ENCODE measurements at regions not wholly inside any gene's neighbourhood (a gene's known extent, or its start where the extent isn't known, plus 50 kb on each side); places are given as distances from the start of the nearest gene placed in this dataset.

DNA sequence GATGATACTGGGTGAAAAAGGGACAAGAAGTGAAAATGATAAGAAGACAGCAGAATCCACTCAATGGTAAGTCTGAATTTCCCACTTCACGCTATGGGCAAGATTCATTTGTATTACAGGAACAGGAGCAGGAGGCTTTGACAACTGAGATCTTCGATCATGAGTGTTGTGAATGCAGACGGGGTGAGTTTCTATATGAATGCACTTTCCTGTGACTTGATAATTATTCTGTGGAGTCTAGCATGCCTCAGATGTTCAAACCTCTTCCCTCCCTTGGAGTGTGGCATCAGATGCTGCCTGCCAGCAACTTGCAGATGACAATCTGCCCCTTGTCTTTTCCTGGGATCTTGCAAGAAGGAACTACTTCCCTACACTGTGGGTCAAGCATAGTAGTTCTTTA is 225.4 kb downstream of the HLX start:
- no peak for DNase-seq (ENCODE audit: low read depth)

DNA sequence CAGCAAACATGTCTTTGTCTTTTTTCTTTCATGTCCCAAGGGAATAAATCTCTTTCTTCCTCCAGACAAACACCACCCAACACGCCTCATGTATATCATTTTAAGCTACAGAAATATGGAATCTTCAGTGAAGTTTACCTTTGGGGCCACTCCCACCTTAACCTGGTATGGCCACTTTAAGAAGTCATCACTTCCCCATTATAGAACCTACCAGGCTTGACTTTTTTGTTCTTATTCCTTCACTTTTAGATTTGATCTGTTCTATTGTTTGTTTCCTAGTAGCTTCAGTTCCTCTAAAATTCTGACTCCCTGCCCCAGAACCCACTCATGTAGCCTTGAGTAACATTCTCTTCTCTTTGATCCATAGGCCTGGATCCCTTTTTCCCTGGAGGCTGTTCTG is 226.3 kb downstream of the HLX start:
- DNase-seq (ENCODE audit: low read depth) = no peak

DNA sequence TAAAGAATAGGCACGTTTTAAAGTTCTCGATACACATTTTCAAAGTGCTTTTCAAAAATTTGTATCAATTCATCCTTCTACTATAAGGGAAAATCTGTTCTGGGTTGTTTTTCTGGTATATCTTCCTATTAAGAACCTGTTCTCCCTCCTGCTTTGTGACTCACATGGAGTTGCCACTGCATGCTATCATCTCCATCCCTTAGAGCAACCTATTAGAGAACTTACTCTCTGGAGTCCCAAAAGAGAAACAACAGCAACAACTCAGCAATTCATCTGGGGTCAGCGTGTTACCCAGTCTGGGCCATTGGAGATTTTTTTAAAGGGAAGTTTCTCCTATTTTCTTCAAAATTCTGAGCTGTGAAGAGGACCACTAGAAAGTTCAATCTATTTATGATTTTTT is 227.4 kb downstream of the HLX start:
- DNase-seq (ENCODE audit: low read depth) = no peak

DNA sequence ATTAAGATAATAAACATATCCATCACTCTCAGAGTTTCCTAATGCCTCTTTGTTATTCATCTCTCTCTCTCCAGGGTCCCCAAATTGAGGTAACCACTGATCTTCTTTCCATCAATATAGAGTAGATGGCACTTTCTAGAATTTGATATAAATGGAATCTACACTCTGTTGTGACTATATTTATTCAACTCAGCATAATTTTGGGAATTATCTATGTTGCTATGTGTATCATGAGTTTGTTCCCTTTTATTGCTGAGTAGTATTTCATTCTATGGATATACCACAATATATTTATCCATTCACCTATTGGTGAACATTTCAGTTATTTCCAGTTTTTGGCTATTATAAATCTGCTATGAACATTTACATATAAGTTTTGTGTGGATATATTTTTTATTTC is 230.7 kb downstream of the HLX start:
- DNase-seq (ENCODE audit: low read depth) = no peak

DNA sequence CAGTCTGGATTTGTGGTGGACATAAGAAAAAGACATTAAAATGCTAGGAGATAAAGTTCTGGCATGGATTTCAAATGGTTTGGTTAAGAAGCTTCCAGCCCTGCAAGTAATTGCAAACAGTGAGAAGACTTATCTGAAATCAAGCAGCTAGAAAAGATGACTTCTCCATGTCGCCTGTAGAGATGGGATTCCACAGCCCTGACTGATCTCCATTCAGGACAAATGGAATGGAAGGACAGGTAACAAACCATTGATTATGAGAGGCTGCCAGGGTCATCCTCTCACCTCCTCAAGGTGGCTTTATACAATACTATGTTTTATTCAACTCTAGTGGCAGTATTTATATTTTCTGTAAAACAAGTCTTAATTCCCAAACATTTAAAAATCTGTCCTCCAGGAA is 237.9 kb downstream of the HLX start:
- no peak for DNase-seq (ENCODE audit: low read depth)

DNA sequence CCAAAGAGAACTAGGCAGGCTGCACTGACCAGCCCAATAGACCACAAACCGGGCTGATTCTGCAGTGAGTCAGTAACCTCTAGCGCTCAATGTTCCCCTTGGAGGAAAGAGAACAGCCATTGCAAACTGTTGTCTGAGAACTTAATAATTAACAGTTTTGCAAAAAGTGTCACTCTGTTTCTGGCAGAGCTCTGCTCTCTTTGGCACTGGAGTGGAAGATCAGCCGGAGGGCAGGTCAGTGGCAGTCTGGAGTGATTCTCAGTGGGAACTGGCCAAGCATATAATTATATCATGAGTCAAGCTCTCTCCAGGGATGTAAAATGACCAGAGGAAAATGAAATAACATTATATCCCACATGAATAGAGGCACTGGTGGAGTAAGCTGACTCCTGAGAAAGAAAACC is 238.3 kb downstream of the HLX start:
- DNase-seq (ENCODE audit: low read depth) = peak; percentile 89

DNA sequence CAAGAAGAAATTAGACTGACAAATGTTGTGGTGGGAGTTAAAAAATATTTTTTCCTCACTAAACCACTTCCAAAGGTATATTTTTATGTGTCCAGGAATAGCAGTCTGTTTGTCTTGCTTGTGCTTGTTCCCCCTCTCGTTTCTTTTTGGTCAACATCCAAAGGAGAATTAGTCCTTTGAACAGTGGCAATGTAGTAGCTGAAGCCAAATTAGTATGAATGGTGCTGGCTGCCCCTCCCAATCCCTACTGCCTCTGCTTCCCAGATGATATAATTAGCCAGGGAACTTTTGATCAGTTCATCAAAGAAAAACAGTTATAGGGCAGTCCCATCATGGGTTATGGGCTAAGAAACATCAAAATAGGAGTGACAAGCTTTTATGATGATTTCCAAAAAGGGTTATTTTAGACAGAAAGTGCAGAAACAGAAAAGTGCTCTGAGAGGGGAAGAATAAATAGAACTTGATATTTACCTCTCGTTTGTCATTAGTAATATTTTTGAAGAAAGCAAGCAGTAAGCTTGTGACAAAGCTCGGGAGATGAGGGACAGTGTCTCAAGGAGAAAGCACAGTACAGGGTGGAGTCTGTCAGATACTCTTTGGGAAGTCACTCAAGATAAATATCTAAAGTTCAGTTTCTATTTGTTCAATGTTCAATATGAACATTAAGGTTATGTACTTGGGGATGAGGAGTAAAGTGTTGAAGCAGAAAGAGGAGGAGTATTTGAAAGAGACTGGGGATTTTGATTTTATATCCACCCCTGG is 239.1 kb downstream of the HLX start:
- DNase-seq (ENCODE audit: low read depth) = no peak

DNA sequence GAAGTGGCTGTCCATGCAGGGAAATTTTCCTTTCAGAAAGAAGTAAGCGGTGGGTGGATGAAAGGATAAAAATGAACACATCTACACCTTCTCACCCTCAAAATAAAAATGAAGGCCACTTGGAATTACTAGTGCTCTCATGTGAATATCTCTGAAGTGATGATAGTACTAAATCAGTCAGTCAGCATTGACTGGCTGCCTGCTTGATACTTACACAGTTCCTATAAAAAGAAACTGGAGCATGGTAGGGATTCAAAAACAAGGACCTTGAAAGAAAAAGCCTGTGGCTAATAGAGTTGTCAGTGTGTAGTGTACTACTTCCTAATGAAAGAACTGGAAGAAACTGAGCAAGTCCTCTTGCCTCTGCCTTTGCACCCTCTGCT is 239.7 kb downstream of the HLX start:
- DNase-seq (ENCODE audit: low read depth) = no peak

DNA sequence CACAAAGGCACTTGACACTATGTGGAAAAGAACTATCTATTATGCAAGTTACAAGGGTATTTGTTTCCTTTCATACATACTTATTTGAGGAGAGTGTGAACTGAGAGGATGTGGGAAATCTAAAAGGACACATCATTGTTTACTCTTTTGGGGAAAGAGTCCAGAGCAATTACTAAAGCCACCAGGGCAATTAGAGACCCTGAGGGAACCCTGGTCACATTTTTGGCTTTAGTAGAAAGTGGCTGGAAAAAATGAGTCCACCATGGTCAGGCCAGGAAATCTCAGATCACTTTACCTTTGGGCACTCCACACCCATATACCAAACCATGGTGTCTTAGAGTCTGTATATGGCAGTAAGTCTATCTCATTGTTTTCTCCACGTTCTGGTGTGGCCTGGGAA is 243.3 kb downstream of the HLX start:
- DNase-seq (ENCODE audit: low read depth) = no peak

DNA sequence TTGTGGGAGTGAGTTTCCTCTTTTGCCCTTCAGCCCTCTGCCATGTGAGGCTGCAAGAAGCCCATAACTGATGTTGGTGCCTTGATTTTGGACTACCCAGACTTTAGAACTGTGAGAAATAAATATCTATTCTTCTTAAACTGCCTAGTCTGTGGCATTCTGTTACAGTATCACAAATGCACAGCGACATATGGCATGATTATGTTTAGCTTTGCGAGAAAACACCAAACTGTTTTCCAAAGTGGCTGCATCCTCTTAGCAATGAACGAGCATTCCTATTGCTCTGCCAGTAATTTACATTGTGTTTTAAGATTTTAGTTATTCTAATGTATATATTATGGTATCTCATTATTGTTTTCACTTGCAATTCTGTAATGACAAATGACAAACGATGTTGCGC is 246.7 kb downstream of the HLX start:
- no peak for DNase-seq (ENCODE audit: low read depth)

DNA sequence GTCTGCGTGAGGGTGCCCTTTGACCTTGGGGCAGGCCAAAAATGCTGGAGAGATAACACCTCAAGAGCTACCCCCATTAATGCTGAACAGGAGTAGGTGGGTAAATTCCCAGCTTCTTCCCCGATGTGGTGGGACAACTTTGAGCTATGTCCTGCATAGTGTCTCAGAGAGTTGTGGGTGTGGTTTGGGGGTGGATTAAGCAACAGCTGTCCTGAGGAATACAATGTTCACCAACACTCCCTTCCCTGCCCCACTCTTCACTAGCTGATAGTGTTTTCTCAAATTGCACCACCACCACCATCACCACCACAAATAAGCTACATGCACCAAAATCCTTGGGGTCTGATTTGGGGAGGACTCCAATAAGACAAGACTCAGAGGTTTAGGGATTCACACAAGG is 258.4 kb downstream of the HLX start:
- no peak for DNase-seq (ENCODE audit: low read depth)

DNA sequence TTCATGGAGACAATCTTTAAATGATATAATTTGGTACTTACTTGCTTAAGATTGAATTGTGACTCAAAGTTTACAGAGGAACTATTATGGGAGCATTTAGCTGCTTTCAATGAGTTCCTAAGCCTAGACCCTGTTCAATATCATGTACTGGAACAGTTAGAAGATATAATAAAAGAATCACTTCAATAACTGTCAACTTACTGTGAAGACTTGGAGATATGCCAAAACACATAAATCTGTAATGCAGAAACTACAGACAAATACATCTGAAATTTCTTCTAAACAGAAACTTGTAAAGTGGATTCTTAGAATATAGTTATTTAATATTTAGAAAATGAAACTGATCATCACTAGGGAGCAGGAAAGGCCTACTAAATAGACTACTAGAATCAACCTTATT is 259.3 kb downstream of the HLX start:
- no peak for DNase-seq (ENCODE audit: low read depth)

DNA sequence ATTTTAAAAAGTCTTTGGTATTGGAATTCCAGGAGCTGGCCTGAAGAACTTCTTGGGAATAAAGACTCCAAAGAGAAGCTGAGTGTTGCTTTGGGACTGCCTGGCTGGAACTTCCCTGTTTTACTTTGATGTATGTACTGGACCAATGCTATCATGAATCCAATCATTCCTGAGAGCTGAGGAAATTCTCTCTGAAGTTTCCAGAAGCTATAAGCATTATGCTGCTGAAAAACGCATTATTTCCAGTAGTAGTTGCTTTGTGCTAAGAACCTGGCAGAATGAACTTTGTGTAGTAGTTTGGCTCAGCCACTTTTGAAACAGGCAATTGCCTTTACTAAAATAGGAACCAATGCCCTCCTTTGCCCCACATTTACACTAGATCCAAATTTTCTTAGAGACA is 260.7 kb downstream of the HLX start:
- no peak for DNase-seq (ENCODE audit: low read depth)

DNA sequence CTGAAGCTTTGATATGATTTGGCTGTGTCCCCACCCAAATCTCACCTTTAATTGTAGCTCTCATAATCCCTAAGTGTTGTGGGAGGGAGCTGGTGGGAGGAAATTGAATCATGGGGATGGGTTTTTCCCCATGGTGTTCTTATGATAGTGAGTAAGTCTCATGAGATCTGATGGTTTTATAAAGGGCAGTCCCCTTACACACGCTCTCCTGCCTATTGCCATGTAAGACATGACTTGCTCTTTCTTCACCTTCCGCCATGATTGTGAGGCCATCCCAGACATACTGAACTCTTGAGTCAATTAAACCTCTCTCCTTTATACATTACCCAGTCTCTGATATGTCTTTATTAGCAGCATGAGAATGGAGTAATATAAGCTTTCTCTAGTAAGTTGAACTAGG is 261.9 kb downstream of the HLX start:
- no peak for DNase-seq (ENCODE audit: low read depth)

DNA sequence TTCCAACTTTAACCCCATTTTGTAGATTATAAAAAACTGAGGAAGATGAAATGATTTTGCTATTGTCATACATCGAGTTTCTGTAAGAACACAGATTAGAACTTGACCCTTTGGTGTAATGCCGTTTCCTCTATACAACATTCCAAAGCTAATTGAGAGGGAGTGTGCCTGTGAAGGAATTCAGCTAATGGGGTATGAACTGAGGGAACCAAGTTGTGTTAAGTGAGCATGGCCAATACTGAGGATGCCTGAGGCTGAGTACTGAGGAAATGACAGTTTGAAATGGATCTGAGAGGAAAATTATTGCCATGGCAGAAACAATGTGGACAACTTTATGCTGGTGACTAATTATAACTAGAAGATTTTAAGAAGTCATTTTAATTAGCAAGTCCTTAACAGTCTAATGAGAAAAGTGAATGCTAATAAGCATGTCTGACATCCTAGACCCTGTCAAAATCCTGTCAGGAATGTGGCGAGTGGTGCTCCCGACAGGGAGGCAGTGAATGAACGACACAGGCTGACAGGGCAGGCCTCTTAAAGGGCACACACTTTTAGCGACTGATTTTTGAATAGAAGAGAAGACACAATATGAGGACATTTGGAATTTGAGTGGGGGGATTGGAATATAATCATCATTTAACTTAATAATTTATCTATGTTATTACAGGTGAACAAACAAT is 262.5 kb downstream of the HLX start:
- no peak for DNase-seq (ENCODE audit: low read depth)

DNA sequence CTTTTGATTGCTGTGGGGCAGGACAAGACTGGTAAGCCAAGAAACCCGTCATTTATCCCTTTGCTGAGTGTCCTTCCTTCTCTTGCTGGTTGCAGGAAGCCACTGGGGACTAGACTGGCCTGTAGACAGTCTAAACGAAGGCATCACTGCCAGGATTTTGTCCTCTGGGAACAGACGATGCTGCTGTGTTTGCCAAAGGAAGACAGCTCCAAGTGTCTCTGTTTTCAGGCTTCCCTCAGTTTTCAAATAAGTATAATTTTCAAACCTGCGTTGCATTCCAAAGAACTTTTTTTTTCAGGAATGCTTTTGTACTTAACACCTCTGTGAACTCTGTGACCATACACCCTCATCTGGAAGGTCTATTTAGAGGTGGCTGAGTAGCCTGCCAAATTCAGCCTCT is 269.4 kb downstream of the HLX start:
- DNase-seq (ENCODE audit: low read depth) = no peak

DNA sequence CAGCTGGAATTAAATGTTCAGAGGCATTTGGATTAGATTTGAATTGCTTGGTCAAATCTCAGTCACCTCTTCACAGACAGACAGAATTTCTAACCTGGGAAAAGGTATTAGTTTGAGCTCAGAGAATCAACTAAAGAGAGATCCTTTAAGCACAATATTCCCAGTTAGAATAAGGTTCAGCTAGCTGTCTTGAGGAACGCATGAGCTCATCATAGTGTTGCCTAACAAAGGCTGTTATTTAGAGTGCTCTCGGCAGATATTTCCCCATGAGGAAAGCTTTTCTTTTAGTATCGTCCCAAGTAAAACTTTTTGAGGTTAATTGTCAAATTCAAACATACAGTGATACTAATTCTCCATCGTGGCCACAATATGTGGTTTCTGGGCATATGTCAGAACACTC is 269.9 kb downstream of the HLX start:
- no peak for DNase-seq (ENCODE audit: low read depth)

DNA sequence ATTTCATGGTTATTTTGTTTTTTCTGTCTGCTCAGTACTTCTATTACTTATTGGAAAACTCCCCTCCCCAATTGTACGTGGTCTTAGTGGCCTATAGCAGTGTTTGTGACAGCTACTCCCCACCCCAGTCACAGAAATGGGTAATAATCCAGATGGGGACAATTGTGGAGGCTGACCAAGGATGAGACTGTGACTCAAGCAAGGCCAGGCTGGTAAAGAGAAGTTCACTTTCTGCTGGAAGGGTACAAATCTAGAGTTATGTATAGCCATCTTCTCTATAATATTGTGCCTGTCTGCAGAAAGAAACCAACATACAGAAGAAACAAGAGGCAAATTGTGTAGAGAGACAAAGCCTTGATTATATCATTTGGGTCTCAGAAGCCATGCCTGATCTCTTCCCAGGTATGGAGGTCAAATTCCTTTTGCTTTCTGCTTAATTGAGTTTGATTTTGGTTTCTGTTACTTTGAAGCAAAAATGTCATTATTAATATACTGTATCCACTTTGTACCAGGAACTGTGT is 270.4 kb downstream of the HLX start:
- DNase-seq (ENCODE audit: low read depth) = no peak

DNA sequence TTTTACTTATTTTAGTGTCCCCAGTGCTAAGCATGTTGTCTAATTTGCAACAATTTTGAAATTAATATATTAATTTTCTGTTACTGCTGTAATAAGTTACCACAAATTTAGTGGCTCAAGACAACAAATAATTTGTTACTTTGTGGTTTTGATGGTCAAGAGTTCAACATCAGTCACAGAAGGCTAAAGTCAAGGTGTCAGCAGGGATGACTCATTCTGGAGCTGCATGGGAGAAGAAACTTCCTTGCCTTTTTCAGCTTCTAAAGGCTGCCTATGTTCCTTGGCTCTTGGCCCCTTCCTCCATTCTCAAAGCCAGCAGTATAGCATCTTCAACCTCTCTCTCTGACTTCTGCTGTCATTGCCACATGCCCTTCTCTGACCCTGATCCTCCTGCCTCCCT is 271.8 kb downstream of the HLX start:
- DNase-seq (ENCODE audit: low read depth) = no peak

DNA sequence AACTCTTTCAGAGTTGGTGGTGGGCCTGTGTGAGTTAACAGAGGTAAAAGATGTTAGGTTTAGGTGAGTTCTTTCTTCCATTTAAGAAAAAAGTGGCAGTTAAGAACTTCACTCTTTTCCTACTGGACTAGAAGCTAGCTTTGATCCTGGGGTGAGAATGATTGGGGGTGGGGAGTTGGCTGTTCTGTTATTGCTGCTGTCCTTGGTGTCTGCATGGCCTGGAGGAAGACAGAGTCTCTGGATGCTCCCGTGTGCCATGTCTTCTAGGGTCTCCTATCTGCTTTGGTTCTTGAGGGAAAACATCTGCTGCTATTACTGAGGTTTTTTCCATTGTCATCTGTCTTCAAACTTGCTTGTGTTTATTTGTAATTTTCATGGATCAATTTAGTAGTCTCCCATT is 275.7 kb downstream of the HLX start:
- DNase-seq (ENCODE audit: low read depth) = no peak

DNA sequence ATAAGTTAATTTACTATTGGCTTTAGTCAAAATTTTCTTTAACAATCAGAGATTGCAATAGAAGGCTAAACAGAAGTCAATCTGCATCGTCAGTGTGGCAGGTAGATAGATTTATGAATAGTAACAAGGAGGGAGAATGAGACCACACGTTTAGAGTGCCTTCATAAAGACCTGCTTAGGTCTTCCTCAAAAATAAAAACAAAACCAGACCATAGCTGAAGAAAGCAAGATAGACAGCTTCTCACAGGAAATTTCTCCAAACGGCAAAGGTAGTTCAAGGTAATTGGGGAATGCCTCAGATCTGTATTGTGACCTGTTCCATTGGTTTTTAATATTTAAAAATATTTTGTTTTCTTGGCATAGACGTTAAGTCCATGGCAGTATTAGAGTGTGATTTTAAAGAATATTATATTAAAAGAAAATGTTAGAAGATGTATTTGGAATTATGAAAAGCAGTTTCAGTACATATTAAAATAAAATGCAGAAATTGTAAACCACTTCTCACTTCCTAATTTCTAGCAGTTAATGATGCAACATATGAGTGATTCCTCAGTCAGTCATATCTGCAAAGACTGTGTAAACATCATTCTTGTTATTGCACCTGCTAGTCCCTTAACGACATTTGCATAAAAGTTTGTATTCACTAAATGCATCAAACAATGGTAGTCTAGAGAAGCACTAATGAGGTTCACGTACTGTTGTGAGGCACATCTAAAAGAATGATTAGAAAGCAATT is 278.0 kb downstream of the HLX start:
- no peak for DNase-seq (ENCODE audit: low read depth)

DNA sequence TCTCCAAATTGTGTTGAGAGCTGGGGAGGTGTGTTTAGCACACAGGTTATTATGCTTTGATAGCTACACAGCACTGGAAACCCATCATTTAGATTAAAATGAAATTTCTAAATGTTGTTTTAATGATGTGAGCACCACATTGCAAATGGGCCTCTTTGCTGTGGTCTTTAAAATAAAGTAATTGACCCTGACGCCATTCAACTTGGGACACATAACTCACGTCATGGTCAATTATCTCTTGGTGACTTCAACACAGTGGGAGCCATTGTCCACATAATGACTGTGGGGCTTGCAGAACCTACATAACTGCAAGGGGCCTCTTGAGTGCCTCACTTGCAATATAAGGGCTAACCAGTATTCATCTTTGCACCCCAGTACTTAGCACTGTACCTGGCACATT is 280.4 kb downstream of the HLX start:
- no peak for DNase-seq (ENCODE audit: low read depth)

DNA sequence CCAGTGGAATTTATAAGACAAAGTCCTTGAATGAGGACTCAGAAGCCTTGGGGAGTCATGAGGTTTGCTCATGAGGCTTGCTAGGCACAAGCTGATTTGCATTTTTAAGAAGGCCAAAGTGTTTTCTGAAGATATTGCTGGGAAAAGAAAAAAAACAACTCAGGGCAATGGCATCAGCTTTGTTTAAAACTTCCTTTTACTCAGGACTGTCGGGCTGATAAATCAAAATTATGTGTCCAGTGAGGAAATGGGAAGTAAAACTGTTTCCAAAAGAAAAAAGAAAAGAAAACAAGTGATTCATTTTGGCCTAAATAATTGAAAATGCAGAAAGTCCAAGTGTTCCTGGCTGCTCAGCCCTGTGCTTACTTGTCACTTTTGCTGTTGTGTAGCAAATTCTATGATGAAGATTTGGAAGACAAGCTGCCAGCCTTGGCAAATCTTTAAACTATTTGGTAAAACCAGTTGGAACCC is 282.4 kb downstream of the HLX start:
- DNase-seq (ENCODE audit: low read depth) = peak; percentile 47
